GM19372 (cell line): ENCODE measurements at regions not wholly inside any gene's neighbourhood (a gene's known extent, or its start where the extent isn't known, plus 50 kb on each side); places are given as distances from the start of the nearest gene placed in this dataset.
A peak's percentile ranks its signal among the peaks of the same experiment; 100 is the strongest.

Source experiments
- ATAC-seq: cut with Tn5 transposase; IDR thresholded peaks from one replicate; pipeline ENCODE4 v1.9.1; 2021; ENCODE audit warnings: mild to moderate bottlenecking, low read depth, moderate library complexity; ENCODE audit not compliant: unreplicated experiment

- ATAC-seq = no peak
These were observed 116.7 kb downstream of the EDEM1 start for GRCh38 chr3:5304188-5304587.

GRCh38 chr3:5304789-5305683, 117.5 kb downstream of the EDEM1 start:
- ATAC-seq = peak; percentile 78

- ATAC-seq = peak; percentile 10
These were observed 118.1 kb downstream of the EDEM1 start for GRCh38 chr3:5305684-5305989.

- ATAC-seq = no peak
These were observed 121.7 kb downstream of the EDEM1 start for GRCh38 chr3:5309171-5309570.

- no peak for ATAC-seq
These were observed 122.1 kb downstream of the EDEM1 start for GRCh38 chr3:5309602-5310001.

GRCh38 chr3:5310509-5310908, 123.0 kb downstream of the EDEM1 start:
- no peak for ATAC-seq

- no peak for ATAC-seq
These were observed 124.8 kb downstream of the EDEM1 start for GRCh38 chr3:5312290-5312689.

- no peak for ATAC-seq
These were observed 127.4 kb downstream of the EDEM1 start for GRCh38 chr3:5314897-5315296.

GRCh38 chr3:5317557-5317956, 130.1 kb downstream of the EDEM1 start:
- no peak for ATAC-seq

GRCh38 chr3:5319454-5319853, 131.9 kb downstream of the EDEM1 start:
- no peak for ATAC-seq

- ATAC-seq = no peak
These were observed 134.3 kb downstream of the EDEM1 start for GRCh38 chr3:5321666-5322340.

- ATAC-seq = no peak
These were observed 137.3 kb downstream of the EDEM1 start for GRCh38 chr3:5324780-5325179.

- no peak for ATAC-seq
These were observed 142.8 kb downstream of the EDEM1 start for GRCh38 chr3:5330152-5330810.

GRCh38 chr3:5331567-5332269, 144.2 kb downstream of the EDEM1 start:
- ATAC-seq = no peak

- ATAC-seq = no peak
These were observed 144.9 kb downstream of the EDEM1 start for GRCh38 chr3:5332270-5332956.

GRCh38 chr3:5339967-5340535, 152.5 kb downstream of the EDEM1 start:
- ATAC-seq = no peak

- no peak for ATAC-seq
These were observed 154.1 kb downstream of the EDEM1 start for GRCh38 chr3:5341610-5342009.

GRCh38 chr3:5343459-5343858, 156.0 kb downstream of the EDEM1 start:
- ATAC-seq = no peak

- ATAC-seq = no peak
These were observed 157.2 kb downstream of the EDEM1 start for GRCh38 chr3:5344707-5345106.

- ATAC-seq = no peak
These were observed 160.0 kb downstream of the EDEM1 start for GRCh38 chr3:5347486-5347885.
